Right hindlimb (tissue), 1 donor: ENCODE measurements at regions not wholly inside any gene's neighbourhood (a gene's known extent, or its start where the extent isn't known, plus 50 kb on each side); places are given as distances from the start of the nearest gene placed in this dataset.
"Not testable (repeated sequence)": the region's sequence is repeated elsewhere in the genome, so short reads cannot be mapped to it uniquely, and the experiment has no call there.

Source experiments
- DNase-seq: peaks from one replicate; pipeline ENCODE4 v3.0.0-alpha.2; 2018

DNA sequence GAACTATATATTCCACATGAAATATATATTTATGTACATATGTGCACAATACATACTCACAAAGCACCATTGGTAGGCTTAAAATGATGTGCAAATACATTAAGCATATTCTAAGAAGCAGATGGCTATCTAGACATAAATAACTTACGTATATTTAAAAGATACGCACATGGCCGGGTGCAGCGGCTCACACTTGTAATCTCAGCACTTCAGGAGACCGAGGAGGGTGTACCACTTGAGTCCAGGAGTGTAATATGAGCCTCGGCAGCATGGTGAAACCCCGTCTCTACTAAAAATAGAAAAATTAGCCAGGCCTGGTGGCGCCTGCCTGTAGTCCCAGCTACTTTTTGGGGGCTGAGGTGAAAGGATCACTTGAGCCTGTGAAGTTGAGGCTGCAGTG, 189.9 kb downstream of the ANKRD36 start:
- not testable (repeated sequence) for DNase-seq

DNA sequence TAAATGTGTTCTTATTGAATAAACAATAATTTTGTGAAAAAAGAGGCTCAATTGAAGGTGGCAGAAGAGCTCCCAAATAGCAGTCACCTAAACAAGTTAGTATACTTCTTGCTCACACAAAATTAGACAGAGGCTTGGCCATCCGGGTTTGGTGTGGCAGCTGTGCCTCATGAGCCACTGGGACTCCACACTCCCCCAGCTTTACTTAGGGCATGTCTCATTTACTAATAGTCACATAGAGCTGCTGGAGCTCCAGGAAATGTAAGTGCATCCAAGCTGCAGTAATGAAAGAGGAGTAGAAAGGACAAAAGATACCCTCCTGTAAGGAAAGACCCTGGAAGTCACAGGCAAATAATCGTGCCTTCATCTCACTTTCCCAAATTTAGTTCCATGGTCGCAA, 188.8 kb downstream of the ANKRD36 start:
- DNase-seq: not testable (repeated sequence)
